D341Med (cell line): ENCODE measurements at regions not wholly inside any gene's neighbourhood (a gene's known extent, or its start where the extent isn't known, plus 50 kb on each side); places are given as distances from the start of the nearest gene placed in this dataset.
"Not testable (repeated sequence)": the region's sequence is repeated elsewhere in the genome, so short reads cannot be mapped to it uniquely, and the experiment has no call there.

Experiments used
- DNase-seq: peaks from one replicate; pipeline ENCODE4 v3.0.0; 2012; ENCODE audit warnings: low spot score

GRCh38 chr12:124673801-124674617 is 106.6 kb upstream of the NCOR2 start:
- peak; percentile 87 for DNase-seq

GRCh38 chr12:124669271-124669721 is 101.9 kb upstream of the NCOR2 start:
- not testable (repeated sequence) for DNase-seq

GRCh38 chr12:124668602-124669001 is 101.2 kb upstream of the NCOR2 start:
- no peak for DNase-seq

GRCh38 chr12:124667506-124668326 is 100.3 kb upstream of the NCOR2 start:
- DNase-seq, result no peak

GRCh38 chr12:124666722-124667259 is 99.4 kb upstream of the NCOR2 start:
- no peak for DNase-seq

- DNase-seq, result no peak
Observed at GRCh38 chr12:124665511-124665910, 98.1 kb upstream of the NCOR2 start.

- no peak for DNase-seq
Observed at GRCh38 chr12:124664395-124665111, 97.1 kb upstream of the NCOR2 start.

GRCh38 chr12:124663771-124664366 is 96.5 kb upstream of the NCOR2 start:
- DNase-seq, result no peak

GRCh38 chr12:124663206-124663605 is 95.8 kb upstream of the NCOR2 start:
- no peak for DNase-seq

- DNase-seq, result no peak
Observed at GRCh38 chr12:124661341-124661740, 93.9 kb upstream of the NCOR2 start.

- DNase-seq, result peak; percentile 80
Observed at GRCh38 chr12:124660851-124661250, 93.4 kb upstream of the NCOR2 start.

- DNase-seq, result no peak
Observed at GRCh38 chr12:124658806-124659402, 91.5 kb upstream of the NCOR2 start.

GRCh38 chr12:124658302-124658701 is 90.9 kb upstream of the NCOR2 start:
- no peak for DNase-seq

GRCh38 chr12:124656947-124657434 is 89.6 kb upstream of the NCOR2 start:
- no peak for DNase-seq

GRCh38 chr12:124655698-124656516 is 88.5 kb upstream of the NCOR2 start:
- DNase-seq, result peak; percentile 91

GRCh38 chr12:124655048-124655697 is 87.8 kb upstream of the NCOR2 start:
- peak; percentile 82 for DNase-seq

GRCh38 chr12:124654666-124655047 is 87.2 kb upstream of the NCOR2 start:
- DNase-seq, result no peak

- no peak for DNase-seq
Observed at GRCh38 chr12:124653169-124653931, 85.9 kb upstream of the NCOR2 start.

GRCh38 chr12:124652661-124653060 is 85.2 kb upstream of the NCOR2 start:
- DNase-seq, result no peak
